ENCODE measurements at regions not wholly inside any gene's neighbourhood (a gene's known extent, or its start where the extent isn't known, plus 50 kb on each side); places are given as distances from the start of the nearest gene placed in this dataset.

DNA sequence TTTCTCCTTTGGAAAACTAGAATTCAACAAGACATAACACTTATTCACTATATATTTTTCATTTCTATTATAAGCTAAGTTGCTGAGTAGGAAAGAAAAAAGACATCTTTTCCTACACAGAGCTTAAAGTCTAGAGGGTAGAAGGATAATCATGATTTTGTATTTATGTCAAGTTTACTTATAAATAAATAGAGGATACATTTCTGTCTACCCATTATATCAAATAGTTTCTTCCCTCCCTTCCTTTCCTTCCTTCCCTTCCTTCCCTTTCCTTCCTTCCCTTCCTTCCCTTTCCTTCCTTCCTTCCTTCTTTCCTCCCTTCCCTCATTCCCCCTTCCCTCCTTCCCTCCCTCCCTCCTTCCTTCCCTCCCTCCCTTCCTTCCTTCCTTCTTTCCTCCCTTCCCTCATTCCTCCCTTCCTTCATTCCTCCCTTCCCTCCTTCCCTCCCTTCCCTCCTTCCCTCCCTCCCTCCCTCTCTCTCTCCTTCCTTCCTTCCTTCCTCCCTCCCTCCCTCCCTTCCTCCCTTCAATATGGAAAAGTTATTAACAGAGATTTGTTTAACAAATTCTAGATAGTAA is 308.4 kb upstream of the COL3A1 start:
- no peak for TF ChIP-seq CTCF (IDR thresholded peaks at IDR 0.05; ENCODE audit: control extremely low read depth, extremely low read depth, low read depth, missing control alignments)
- no peak for DNase-seq (ENCODE audit: extremely low spot score)
- CTCF ChIA-PET, result interaction anchor here (0.8 to 1.1 kb wide), 2 partner anchors 9 to 11 kb away, joined by 3 read pairs; no protein-coding TSS in a partner anchor
- POLR2A ChIA-PET, result no interaction called here

- DNase-seq (ENCODE audit: extremely low spot score), result no peak
- POLR2A ChIA-PET, result no interaction called here
- TF ChIP-seq CTCF (IDR thresholded peaks at IDR 0.05; ENCODE audit: control extremely low read depth, extremely low read depth, low read depth, missing control alignments), result no peak
- CTCF ChIA-PET, result no interaction called here
These were observed 307.7 kb upstream of the COL3A1 start for GRCh38 chr2:188666503-188666902.

DNA sequence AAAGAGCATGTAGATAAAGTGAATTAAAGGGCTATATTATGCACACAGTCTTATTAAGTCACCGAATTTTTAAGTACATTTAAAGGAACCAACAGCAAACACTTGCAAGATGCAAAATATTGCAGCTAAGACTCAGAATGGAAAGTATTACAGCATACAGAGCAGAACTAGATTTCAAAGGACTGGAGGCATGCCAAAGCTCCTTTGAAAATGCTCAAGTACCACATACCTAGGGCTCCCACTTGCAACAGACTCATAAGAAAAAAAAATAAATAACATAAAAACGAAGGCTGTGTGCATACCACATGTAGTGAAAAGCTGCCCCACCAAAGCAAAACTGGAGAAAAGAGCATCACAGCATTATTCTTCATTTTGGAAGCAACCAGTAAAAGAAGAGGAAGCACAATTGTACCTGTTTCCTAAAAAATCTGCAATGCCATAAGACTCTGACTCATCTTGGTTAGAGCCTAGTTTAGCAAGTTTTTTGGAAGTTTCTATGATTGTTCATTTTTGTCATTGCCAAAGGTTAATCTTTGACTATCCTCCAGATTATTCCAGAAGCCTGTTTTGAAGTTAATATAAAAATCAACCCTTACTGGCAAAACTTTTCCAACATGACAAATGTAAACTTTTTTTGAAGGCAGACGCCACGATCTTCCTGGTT is 306.0 kb upstream of the COL3A1 start:
- no peak for TF ChIP-seq CTCF (IDR thresholded peaks at IDR 0.05; ENCODE audit: control extremely low read depth, extremely low read depth, low read depth, missing control alignments)
- no peak for DNase-seq (ENCODE audit: extremely low spot score)
- POLR2A ChIA-PET, result no interaction called here
- CTCF ChIA-PET, result no interaction called here

- ChIA-PET POLR2A (no interaction called here), CTCF (interaction anchor here (1.0 kb wide), 1 partner anchor 10 kb away, joined by 3 read pairs; no protein-coding TSS in a partner anchor)
- no peak for DNase-seq (ENCODE audit: extremely low spot score)
- no peak for TF ChIP-seq CTCF (IDR thresholded peaks at IDR 0.05; ENCODE audit: control extremely low read depth, extremely low read depth, low read depth, missing control alignments)
These were observed 298.7 kb upstream of the COL3A1 start for GRCh38 chr2:188675391-188676009.

GRCh38 chr2:188676010-188676400 is 298.2 kb upstream of the COL3A1 start:
- DNase-seq (ENCODE audit: extremely low spot score), result no peak
- CTCF ChIA-PET, result no interaction called here
- POLR2A ChIA-PET, result no interaction called here
- TF ChIP-seq CTCF (IDR thresholded peaks at IDR 0.05; ENCODE audit: control extremely low read depth, extremely low read depth, low read depth, missing control alignments), result no peak

- no peak for DNase-seq (ENCODE audit: extremely low spot score)
- TF ChIP-seq CTCF (IDR thresholded peaks at IDR 0.05; ENCODE audit: control extremely low read depth, extremely low read depth, low read depth, missing control alignments), result no peak
These were observed 297.0 kb upstream of the COL3A1 start for GRCh38 chr2:188677142-188677541.

More at GRCh38 chr2:188677142-188677541, 297.0 kb upstream of the COL3A1 start:
- POLR2A ChIA-PET, result no interaction called here
- CTCF ChIA-PET, result interaction anchor here (0.6 kb wide), 1 partner anchor 41 kb away, joined by 3 read pairs; no protein-coding TSS in a partner anchor

Data from GM10248 (cell line).